ENCODE measurements at regions not wholly inside any gene's neighbourhood (a gene's known extent, or its start where the extent isn't known, plus 50 kb on each side); places are given as distances from the start of the nearest gene placed in this dataset.
"Not testable (repeated sequence)": the region's sequence is repeated elsewhere in the genome, so short reads cannot be mapped to it uniquely, and the experiment has no call there.

DNA sequence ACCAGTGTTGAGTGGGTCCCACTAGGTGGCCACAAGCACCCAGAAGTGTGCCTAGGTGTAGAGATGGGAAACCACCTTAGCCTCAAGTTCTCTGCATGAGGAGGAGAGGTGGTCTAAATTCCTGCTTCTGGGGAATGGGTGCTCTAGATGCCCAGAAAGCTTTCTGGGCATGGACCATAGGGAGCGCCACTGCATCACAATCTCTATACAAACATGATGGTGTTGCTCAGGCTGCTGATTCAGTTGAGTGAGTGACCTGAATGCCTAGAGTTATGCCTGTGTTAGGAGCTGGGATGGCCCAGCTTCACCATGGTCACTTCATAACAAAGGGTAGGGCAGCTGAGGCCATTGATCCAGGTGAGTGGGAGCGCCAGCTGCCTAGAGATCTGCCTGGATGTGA is 667.9 kb upstream of the ARRDC3 start:
- H3F3A ChIP-seq (ENCODE audit: low read depth), result no peaks in the 10 kb centered on the region
- no peaks in the 10 kb centered on the region for H3K9me2 ChIP-seq (replicated peaks; ENCODE audit: low read depth, low read length)
- H3K9me3 ChIP-seq (ENCODE audit: insufficient read depth, low read depth, low read length), result no peaks in the 10 kb centered on the region
- TF ChIP-seq, protein P1, sequence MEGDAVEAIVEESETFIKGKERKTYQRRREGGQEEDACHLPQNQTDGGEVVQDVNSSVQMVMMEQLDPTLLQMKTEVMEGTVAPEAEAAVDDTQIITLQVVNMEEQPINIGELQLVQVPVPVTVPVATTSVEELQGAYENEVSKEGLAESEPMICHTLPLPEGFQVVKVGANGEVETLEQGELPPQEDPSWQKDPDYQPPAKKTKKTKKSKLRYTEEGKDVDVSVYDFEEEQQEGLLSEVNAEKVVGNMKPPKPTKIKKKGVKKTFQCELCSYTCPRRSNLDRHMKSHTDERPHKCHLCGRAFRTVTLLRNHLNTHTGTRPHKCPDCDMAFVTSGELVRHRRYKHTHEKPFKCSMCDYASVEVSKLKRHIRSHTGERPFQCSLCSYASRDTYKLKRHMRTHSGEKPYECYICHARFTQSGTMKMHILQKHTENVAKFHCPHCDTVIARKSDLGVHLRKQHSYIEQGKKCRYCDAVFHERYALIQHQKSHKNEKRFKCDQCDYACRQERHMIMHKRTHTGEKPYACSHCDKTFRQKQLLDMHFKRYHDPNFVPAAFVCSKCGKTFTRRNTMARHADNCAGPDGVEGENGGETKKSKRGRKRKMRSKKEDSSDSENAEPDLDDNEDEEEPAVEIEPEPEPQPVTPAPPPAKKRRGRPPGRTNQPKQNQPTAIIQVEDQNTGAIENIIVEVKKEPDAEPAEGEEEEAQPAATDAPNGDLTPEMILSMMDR (conservative IDR thresholded peaks at IDR 0.05; ENCODE audit: low read length), result no peak
- no peaks in the 10 kb centered on the region for H3K27me3 ChIP-seq (ENCODE audit: insufficient read depth, low read length, poor library complexity, severe bottlenecking)
- H3K4me3 ChIP-seq (ENCODE audit: low read length, poor library complexity, severe bottlenecking), result no peak overlapping the region
- no peaks in the 10 kb centered on the region for H3K79me2 ChIP-seq (ENCODE audit: insufficient read depth, low read length)
- H3K9ac ChIP-seq (ENCODE audit: low read depth, low read length, poor library complexity, severe bottlenecking), result no peak overlapping the region
- no peaks in the 10 kb centered on the region for H3K4me1 ChIP-seq (ENCODE audit: insufficient read depth, low read length, poor library complexity, severe bottlenecking)
- no peaks in the 10 kb centered on the region for H3K36me3 ChIP-seq (ENCODE audit: insufficient read depth, low read length)
- H2AFZ ChIP-seq (ENCODE audit: low read length), result no peak overlapping the region
- H3K4me2 ChIP-seq (ENCODE audit: low read depth, low read length, poor library complexity, severe bottlenecking), result no peak overlapping the region
- H4K20me1 ChIP-seq (ENCODE audit: insufficient read depth, low read length, poor library complexity, severe bottlenecking), result no peaks in the 10 kb centered on the region

DNA sequence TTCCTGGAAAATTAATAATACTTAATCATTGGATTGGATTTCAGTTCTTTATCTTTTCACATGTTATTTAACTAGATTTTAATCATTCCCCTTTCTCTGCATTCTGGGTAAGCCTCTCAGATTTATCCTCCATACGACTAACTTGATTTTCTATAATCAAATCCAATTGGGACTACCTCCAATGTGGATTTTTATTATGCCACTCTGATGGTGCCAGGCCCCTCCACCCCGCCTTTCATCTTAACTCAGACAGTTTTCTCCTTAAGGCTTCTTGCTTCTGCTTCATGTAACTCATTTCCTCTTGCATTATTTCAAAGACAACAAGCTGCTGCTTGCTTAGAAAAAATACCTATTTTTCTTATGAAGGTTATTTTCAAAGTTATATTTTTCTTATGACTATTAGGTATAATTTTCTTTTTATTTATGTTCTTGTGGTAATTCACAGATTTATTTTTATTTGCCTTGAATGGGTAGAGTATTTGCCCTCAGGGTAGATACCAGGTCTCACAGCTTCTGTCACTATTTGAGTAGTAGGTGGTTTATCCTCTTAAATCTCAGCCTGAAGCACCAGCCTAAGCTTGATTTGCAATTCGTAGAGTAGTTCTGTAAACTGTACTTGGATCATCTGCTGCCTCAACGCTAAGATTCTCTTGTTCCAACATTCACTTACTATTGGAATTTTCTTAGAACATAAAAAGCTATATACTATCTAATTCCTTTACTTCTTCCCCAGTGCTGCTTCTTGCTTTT is 659.0 kb upstream of the ARRDC3 start:
- Histone ChIP-seq H3K4me3 (ENCODE audit: low read length, poor library complexity, severe bottlenecking) (no peak overlapping the region), H3K36me3 (ENCODE audit: insufficient read depth, low read length) (no peaks in the 10 kb centered on the region), H2AFZ (ENCODE audit: low read length) (no peak overlapping the region)

DNA sequence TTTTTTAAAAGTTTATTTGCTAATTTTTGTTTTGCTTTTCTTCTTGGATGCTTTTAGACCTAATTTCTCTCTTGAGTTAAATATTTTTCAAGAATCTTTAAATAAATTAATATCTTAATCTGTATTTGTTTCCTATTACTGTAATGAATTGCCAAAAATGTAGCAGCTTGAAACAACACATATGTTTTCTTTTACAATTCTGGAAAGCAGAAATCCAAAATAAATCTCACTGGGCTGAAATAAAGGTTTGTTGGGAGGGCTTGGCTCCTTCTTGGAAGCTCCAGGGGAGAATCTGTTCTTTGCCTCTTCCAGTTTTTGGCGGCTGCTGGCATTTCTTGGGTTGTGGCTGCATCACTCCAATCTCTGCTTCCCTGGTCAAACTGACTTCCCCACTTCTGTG is 658.1 kb upstream of the ARRDC3 start:
- TF ChIP-seq EZH2phosphoT487 (IDR thresholded peaks at IDR 0.05; ENCODE audit: borderline replicate concordance), result no peak
- TF ChIP-seq, protein P1 (conservative IDR thresholded peaks at IDR 0.05; ENCODE audit: low read length), result no peak
- H3K4me1 ChIP-seq (ENCODE audit: insufficient read depth, low read length, poor library complexity, severe bottlenecking), result no peaks in the 10 kb centered on the region

More for the DNA sequence above, 659.0 kb upstream of the ARRDC3 start:
- H3K4me1 ChIP-seq (ENCODE audit: insufficient read depth, low read length, poor library complexity, severe bottlenecking), result no peaks in the 10 kb centered on the region
- H3K9me2 ChIP-seq (replicated peaks; ENCODE audit: low read depth, low read length), result no peaks in the 10 kb centered on the region
- no peak for TF ChIP-seq EZH2phosphoT487 (IDR thresholded peaks at IDR 0.05; ENCODE audit: borderline replicate concordance)
- TF ChIP-seq, protein P1 (conservative IDR thresholded peaks at IDR 0.05; ENCODE audit: low read length), result no peak
- H3K79me2 ChIP-seq (ENCODE audit: insufficient read depth, low read length), result no peaks in the 10 kb centered on the region
- no peaks in the 10 kb centered on the region for H4K20me1 ChIP-seq (ENCODE audit: insufficient read depth, low read length, poor library complexity, severe bottlenecking)
- no peaks in the 10 kb centered on the region for H3F3A ChIP-seq (ENCODE audit: low read depth)
- H3K9me3 ChIP-seq (ENCODE audit: insufficient read depth, low read depth, low read length), result no peaks in the 10 kb centered on the region
- no peak overlapping the region for H3K9ac ChIP-seq (ENCODE audit: low read depth, low read length, poor library complexity, severe bottlenecking)
- no peaks in the 10 kb centered on the region for H3K27me3 ChIP-seq (ENCODE audit: insufficient read depth, low read length, poor library complexity, severe bottlenecking)
- H3K4me2 ChIP-seq (ENCODE audit: low read depth, low read length, poor library complexity, severe bottlenecking), result no peak overlapping the region

DNA sequence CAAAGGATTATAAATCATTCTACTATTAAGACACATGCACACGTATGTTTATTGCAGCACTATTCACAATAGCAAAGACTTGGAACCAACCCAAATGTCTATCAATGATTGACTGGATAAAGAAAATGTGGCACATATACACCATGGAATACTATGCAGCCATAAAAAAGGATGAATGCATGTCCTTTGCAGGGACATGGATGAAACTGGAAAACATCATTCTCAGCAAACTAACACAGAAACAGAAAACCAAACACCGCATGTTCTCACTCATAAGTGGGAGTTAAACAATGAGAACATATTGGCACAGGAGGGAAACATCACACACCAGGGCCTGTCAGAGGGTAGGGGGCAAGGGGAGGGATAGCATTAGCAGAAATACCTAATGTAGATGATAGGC is 646.7 kb upstream of the ARRDC3 start:
- not testable (repeated sequence) for H3K4me1 ChIP-seq (ENCODE audit: insufficient read depth, low read length, poor library complexity, severe bottlenecking); H3F3A ChIP-seq (ENCODE audit: low read depth); H4K20me1 ChIP-seq (ENCODE audit: insufficient read depth, low read length, poor library complexity, severe bottlenecking); H3K4me3 ChIP-seq (ENCODE audit: low read length, poor library complexity, severe bottlenecking); H3K9ac ChIP-seq (ENCODE audit: low read depth, low read length, poor library complexity, severe bottlenecking); H3K36me3 ChIP-seq (ENCODE audit: insufficient read depth, low read length); H3K27me3 ChIP-seq (ENCODE audit: insufficient read depth, low read length, poor library complexity, severe bottlenecking); H2AFZ ChIP-seq (ENCODE audit: low read length); H3K4me2 ChIP-seq (ENCODE audit: low read depth, low read length, poor library complexity, severe bottlenecking); H3K9me3 ChIP-seq (ENCODE audit: insufficient read depth, low read depth, low read length); H3K79me2 ChIP-seq (ENCODE audit: insufficient read depth, low read length); H3K9me2 ChIP-seq (replicated peaks; ENCODE audit: low read depth, low read length)

More for the DNA sequence above, 658.1 kb upstream of the ARRDC3 start:
- H3K79me2 ChIP-seq (ENCODE audit: insufficient read depth, low read length), result no peaks in the 10 kb centered on the region
- H3K9me2 ChIP-seq (replicated peaks; ENCODE audit: low read depth, low read length), result no peaks in the 10 kb centered on the region
- no peaks in the 10 kb centered on the region for H4K20me1 ChIP-seq (ENCODE audit: insufficient read depth, low read length, poor library complexity, severe bottlenecking)
- H3K9ac ChIP-seq (ENCODE audit: low read depth, low read length, poor library complexity, severe bottlenecking), result no peak overlapping the region
- H3K4me2 ChIP-seq (ENCODE audit: low read depth, low read length, poor library complexity, severe bottlenecking), result no peak overlapping the region
- H3K4me3 ChIP-seq (ENCODE audit: low read length, poor library complexity, severe bottlenecking), result no peak overlapping the region
- no peaks in the 10 kb centered on the region for H3F3A ChIP-seq (ENCODE audit: low read depth)
- no peaks in the 10 kb centered on the region for H3K36me3 ChIP-seq (ENCODE audit: insufficient read depth, low read length)
- no peaks in the 10 kb centered on the region for H3K27me3 ChIP-seq (ENCODE audit: insufficient read depth, low read length, poor library complexity, severe bottlenecking)
- no peak overlapping the region for H2AFZ ChIP-seq (ENCODE audit: low read length)
- no peaks in the 10 kb centered on the region for H3K9me3 ChIP-seq (ENCODE audit: insufficient read depth, low read depth, low read length)

Data from Loucy (cell line).